ENCODE measurements at regions not wholly inside any gene's neighbourhood (a gene's known extent, or its start where the extent isn't known, plus 50 kb on each side); places are given as distances from the start of the nearest gene placed in this dataset.
A peak's percentile ranks its signal among the peaks of the same experiment; 100 is the strongest.
"Not testable (repeated sequence)": the region's sequence is repeated elsewhere in the genome, so short reads cannot be mapped to it uniquely, and the experiment has no call there.

GRCh38 chr5:96320797-96321196 lies 112.3 kb downstream of the PCSK1 start:
- Histone ChIP-seq H3K4me1 (ENCODE audit: control insufficient read depth in 1 of 2, insufficient read depth in 2 of 2, low read length in 2 of 2) (peaks cover 10 to 28% of the 10 kb centered on the region in 2 experiments), H3K27me3 (ENCODE audit: insufficient read depth, low read length) (no peaks in the 10 kb centered on the region), H3K9me2 (ENCODE audit: insufficient read depth) (no peaks in the 10 kb centered on the region), H3K9me3 (ENCODE audit: control insufficient read depth in 1 of 2, insufficient read depth in 1 of 2, low read depth in 1 of 2, low read length in 2 of 2) (no peaks in the 10 kb centered on the region), H3K9ac (ENCODE audit: low read length) (no peak overlapping the region), H3K36me3 (ENCODE audit: control insufficient read depth in 1 of 2, insufficient read depth in 2 of 2, low read length in 2 of 2) (no peaks in the 10 kb centered on the region), H2AFZ (ENCODE audit: low read depth, low read length, poor library complexity, severe bottlenecking) (peak overlapping the region; percentile 14), H4K20me1 (ENCODE audit: insufficient read depth) (no peaks in the 10 kb centered on the region), H3K27ac (ENCODE audit: low read depth, low read length) (no peak overlapping the region), H3K4me3 (replicated peaks in 1 of 2; ENCODE audit: low read depth in 1 of 2, low read length in 2 of 2) (no peak overlapping the region), H3K79me2 (ENCODE audit: insufficient read depth, low read length) (no peaks in the 10 kb centered on the region), H3K4me2 (ENCODE audit: low read length) (peak overlapping the region; percentile 54)
- ChIA-PET POLR2A (no interaction called here), RAD21 (ENCODE audit: low non-redundant PET in 1 of 2, low total read pairs in 2 of 2, uncharacterized antibody in 2 of 2, unreplicated experiment in 2 of 2) (interaction anchor here in 1 of 2 experiments (0.6 kb wide), 2 partner anchors 15 to 16 kb away, joined by 3 to 4 read pairs; no protein-coding TSS in a partner anchor), CTCF (no interaction called here)
- no TSS peak for BruUV-seq (replicated peaks)
- ATAC-seq (peak; percentile 39), DNase-seq (ENCODE audit: low read depth, low spot score) (peak; percentile 33)
- TF ChIP-seq SIN3A (IDR thresholded peaks at IDR 0.05; ENCODE audit: low read depth): no peak
- TF ChIP-seq SP1 (IDR thresholded peaks at IDR 0.05; ENCODE audit: low read depth): no peak
- TF ChIP-seq SRF (IDR thresholded peaks at IDR 0.05; ENCODE audit: low read depth): peak; percentile 60; the same call in 1 of the 2 replicates
- TF ChIP-seq CEBPB (IDR thresholded peaks at IDR 0.05; ENCODE audit: low read depth): peak; percentile 66
- TF ChIP-seq, protein P1, sequence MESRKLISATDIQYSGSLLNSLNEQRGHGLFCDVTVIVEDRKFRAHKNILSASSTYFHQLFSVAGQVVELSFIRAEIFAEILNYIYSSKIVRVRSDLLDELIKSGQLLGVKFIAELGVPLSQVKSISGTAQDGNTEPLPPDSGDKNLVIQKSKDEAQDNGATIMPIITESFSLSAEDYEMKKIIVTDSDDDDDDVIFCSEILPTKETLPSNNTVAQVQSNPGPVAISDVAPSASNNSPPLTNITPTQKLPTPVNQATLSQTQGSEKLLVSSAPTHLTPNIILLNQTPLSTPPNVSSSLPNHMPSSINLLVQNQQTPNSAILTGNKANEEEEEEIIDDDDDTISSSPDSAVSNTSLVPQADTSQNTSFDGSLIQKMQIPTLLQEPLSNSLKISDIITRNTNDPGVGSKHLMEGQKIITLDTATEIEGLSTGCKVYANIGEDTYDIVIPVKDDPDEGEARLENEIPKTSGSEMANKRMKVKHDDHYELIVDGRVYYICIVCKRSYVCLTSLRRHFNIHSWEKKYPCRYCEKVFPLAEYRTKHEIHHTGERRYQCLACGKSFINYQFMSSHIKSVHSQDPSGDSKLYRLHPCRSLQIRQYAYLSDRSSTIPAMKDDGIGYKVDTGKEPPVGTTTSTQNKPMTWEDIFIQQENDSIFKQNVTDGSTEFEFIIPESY (IDR thresholded peaks at IDR 0.05; ENCODE audit: extremely low read depth, insufficient replicate concordance, low read length): no peak
- peak; percentile 18; the same call in 1 of the 2 replicates for TF ChIP-seq FOSL1 (IDR thresholded peaks at IDR 0.05; ENCODE audit: low read depth)
- no peak for TF ChIP-seq CBX3 (IDR thresholded peaks at IDR 0.05; ENCODE audit: low read depth)
- no peak for TF ChIP-seq CTCF (IDR thresholded peaks at IDR 0.05 in 2 of 3, conservative IDR thresholded peaks at IDR 0.05 in 1 of 3; ENCODE audit: borderline replicate concordance in 1 of 3, insufficient read depth in 1 of 3, low read depth in 2 of 3, low read length in 2 of 3)
- intact Hi-C loops (cut with micrococcal nuclease): no loop called here

GRCh38 chr5:96319981-96320739 lies 112.9 kb downstream of the PCSK1 start:
- Histone ChIP-seq H2AFZ (ENCODE audit: low read depth, low read length, poor library complexity, severe bottlenecking) (peak overlapping the region; percentile 14), H3K4me2 (ENCODE audit: low read length) (peak overlapping the region; percentile 54), H3K4me1 (ENCODE audit: control insufficient read depth in 1 of 2, insufficient read depth in 2 of 2, low read length in 2 of 2) (peaks cover 10 to 27% of the 10 kb centered on the region in 2 experiments)
- H3K27me3 ChIP-seq (ENCODE audit: insufficient read depth, low read length); CTCF ChIA-PET; H3K9me2 ChIP-seq (ENCODE audit: insufficient read depth); H3K27ac ChIP-seq (ENCODE audit: low read depth, low read length); DNase-seq (ENCODE audit: low read depth, low spot score); H3K9ac ChIP-seq (ENCODE audit: low read length); H3K36me3 ChIP-seq (ENCODE audit: control insufficient read depth in 1 of 2, insufficient read depth in 2 of 2, low read length in 2 of 2); H4K20me1 ChIP-seq (ENCODE audit: insufficient read depth); H3K9me3 ChIP-seq (ENCODE audit: control insufficient read depth in 1 of 2, insufficient read depth in 1 of 2, low read depth in 1 of 2, low read length in 2 of 2); BruUV-seq (replicated peaks); intact Hi-C loops (cut with micrococcal nuclease); H3K4me3 ChIP-seq (replicated peaks in 1 of 2; ENCODE audit: low read depth in 1 of 2, low read length in 2 of 2); H3K79me2 ChIP-seq (ENCODE audit: insufficient read depth, low read length): not testable (repeated sequence)
- ChIA-PET POLR2A (interaction anchor here (0.6 kb wide), 1 partner anchor 256 kb away, joined by 3 read pairs; no protein-coding TSS in a partner anchor), RAD21 (ENCODE audit: low non-redundant PET in 1 of 2, low total read pairs in 2 of 2, uncharacterized antibody in 2 of 2, unreplicated experiment in 2 of 2) (interaction anchor here in 1 of 2 experiments (0.6 to 0.7 kb wide), 3 partner anchors 15 to 47 kb away, joined by 3 to 4 read pairs (median 4); no protein-coding TSS in a partner anchor)
- ATAC-seq: peak; percentile 74

All from HCT116 (cell line).